Mesodermal cell (in vitro differentiated cells): ENCODE measurements at regions not wholly inside any gene's neighbourhood (a gene's known extent, or its start where the extent isn't known, plus 50 kb on each side); places are given as distances from the start of the nearest gene placed in this dataset.
A peak's percentile ranks its signal among the peaks of the same experiment; 100 is the strongest.
"Not testable (repeated sequence)": the region's sequence is repeated elsewhere in the genome, so short reads cannot be mapped to it uniquely, and the experiment has no call there.

ENCODE experiments used
- H3K27ac ChIP-seq: 2 replicates; pipeline ENCODE4 v1.7.0; 2013; ENCODE audit warnings: mild to moderate bottlenecking, low read depth, low read length, moderate library complexity; ENCODE audit not compliant: severe bottlenecking
- H3K36me3 ChIP-seq: 2 replicates; pipeline ENCODE4 v1.7.1; 2013; ENCODE audit warnings: mild to moderate bottlenecking, low read length, moderate library complexity; ENCODE audit not compliant: control insufficient read depth, insufficient read depth
- H3K4me1 ChIP-seq: one replicate; pipeline ENCODE4 v1.7.1; 2013; ENCODE audit warnings: mild to moderate bottlenecking, low read length; ENCODE audit not compliant: insufficient read depth, control insufficient read depth, poor library complexity, severe bottlenecking
- H3K4me3 ChIP-seq: 2 replicates; pipeline ENCODE4 v1.7.0; 2013; ENCODE audit warnings: low read length, control low read depth, mild to moderate bottlenecking; ENCODE audit not compliant: insufficient read depth, poor library complexity, severe bottlenecking; ENCODE audit errors: extremely low read depth
- H3K9me3 ChIP-seq: 2 replicates; pipeline ENCODE4 v1.7.1; 2013; ENCODE audit warnings: mild to moderate bottlenecking, low read length, moderate library complexity; ENCODE audit not compliant: control insufficient read depth
- WGBS, 2 experiments: methylation state at CpG; one replicate each; pipeline ENCODE4 v1.1.5; 2013; ENCODE audit warnings: missing lambda C conversion rate in 2 of 2; ENCODE audit not compliant: insufficient coverage in 2 of 2; 5-methylcytosine and 5-hydroxymethylcytosine counted together

DNA sequence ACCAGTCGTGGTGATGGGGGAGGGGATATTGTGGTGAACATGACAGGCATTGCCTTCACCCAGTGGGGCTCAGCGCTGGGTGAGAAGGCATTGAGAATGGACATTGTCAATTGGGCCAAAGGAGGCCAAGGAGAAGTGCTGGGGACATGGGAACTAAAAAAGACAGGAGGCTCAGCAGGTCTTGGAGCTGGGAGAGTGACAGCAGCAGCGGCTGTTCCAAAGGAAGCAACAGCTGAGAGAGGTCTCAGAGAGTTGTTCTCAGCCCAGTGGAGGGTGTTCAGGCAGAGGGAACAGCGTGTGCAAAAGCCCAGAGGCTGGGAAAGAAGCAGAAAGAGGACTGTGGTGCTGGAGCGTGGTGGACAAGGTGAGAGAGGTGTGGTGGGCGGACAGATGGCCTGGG is 56.6 kb upstream of the ASNS start:
- H3K36me3 ChIP-seq, H3K4me1 ChIP-seq, H3K27ac ChIP-seq, H3K9me3 ChIP-seq, H3K4me3 ChIP-seq: not testable (repeated sequence)
- 86% methylated on average over 3 of the region's 6 CpGs; no CpG with 5 or more reads in 1 of the 2 experiments for WGBS, 2 experiments

DNA sequence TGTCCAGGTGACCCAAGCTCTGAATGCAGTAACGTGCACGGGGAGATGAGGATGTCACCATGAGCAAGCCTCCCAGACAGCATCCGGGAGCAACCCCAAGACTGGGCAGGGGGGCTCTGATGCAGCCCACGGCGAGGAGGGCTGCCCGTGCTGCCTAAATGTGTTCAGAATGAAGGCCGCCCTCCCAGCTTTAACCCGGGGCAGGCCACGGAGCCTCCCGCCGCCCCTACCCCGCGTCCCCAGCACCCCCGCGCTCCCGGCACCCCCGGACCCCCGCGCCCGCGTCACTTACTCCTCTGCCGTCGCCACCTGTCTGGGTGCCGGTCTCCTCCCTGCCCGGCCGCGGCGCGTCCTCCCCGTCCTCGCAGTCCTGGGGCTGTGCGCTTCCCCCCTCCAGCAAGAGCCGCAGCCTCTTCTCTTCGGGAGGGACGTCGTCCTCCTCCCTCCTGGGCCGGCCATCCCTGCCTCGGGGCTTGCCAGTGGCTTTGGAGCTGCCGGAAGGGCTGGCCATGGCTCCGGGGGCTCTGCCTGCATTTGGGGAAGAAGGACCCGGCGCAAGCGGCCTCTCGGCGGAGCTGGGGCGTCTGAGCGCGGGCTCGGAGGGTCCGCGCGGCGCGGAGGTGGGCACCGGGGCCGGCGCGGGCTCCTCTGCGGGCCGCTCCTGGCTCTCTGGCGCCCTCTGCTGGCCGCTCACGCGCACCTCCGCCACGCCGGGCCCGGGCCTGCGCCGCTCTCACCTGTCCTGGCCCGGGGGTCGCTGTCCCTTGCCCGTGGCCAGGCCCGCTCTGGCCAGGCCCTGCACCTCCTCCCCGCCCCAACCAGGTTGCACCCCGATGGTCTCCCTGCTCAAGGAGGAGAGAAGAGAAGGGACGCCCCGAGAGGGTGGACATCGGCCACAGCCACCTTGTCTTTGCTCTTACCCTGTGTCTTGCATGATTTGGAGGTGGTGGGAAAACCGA is 55.9 kb upstream of the ASNS start:
- not testable (repeated sequence) for H3K4me1 ChIP-seq, H3K9me3 ChIP-seq, H3K36me3 ChIP-seq, H3K27ac ChIP-seq
- H3K4me3 ChIP-seq: peak overlapping the region; percentile 39
- WGBS, 2 experiments: 4 to 5% methylated on average over 40 to 42 of the region's 80 CpGs
